ENCODE measurements at regions not wholly inside any gene's neighbourhood (a gene's known extent, or its start where the extent isn't known, plus 50 kb on each side); places are given as distances from the start of the nearest gene placed in this dataset.

DNA sequence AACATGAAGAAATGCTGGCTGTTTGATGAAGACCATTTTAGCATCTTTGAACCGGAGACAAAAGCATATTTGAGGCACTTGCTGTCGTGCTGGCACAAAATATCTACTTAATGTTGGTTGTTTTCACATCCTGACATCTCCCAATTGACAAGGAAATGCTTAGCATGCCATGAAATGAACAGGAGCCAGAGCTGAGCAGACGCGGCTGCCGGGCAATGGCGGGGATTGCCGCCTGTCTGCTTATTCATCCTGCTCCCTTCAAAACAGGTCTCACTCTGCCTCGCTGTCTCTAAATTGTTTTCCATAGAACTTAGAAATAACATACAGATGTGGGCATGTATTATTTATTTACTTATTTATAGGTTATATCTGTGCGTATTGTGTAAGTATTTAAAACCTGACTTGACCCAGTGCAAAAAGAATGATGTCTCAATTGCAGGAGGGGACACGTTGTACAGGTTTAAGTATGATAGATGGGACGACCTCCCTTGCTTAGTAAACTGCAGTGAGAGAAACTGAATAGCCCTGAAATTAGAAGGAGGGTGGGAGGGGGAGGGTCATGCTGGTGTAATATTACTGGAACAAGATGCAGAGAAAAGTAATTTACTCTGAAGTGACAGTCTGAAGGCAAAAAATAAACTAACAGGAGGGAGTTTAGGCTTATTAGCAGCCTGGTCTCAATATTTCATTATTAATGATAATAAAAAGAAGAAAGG lies 590.4 kb upstream of the PLXNA2 start:
- Histone ChIP-seq H3K27me3 (peaks cover 10% of the 10 kb centered on the region), H3K4me1 (peaks cover 0 to 5% (median 0%) of the 10 kb centered on the region in 3 donors), H3K4me3 (no peak overlapping the region), H3K9me3 (no peaks in the 10 kb centered on the region), H3K27ac (no peak overlapping the region), H3K36me3 (no peaks in the 10 kb centered on the region)
- no peak for ATAC-seq
- WGBS, 2 donors (ENCODE audit: low coverage in 1 of 2), result 10 to 13% methylated on average over 11 of the region's 11 CpGs
- no peak for TF ChIP-seq POLR2A (IDR thresholded peaks at IDR 0.05)
- TF ChIP-seq, protein P1, sequence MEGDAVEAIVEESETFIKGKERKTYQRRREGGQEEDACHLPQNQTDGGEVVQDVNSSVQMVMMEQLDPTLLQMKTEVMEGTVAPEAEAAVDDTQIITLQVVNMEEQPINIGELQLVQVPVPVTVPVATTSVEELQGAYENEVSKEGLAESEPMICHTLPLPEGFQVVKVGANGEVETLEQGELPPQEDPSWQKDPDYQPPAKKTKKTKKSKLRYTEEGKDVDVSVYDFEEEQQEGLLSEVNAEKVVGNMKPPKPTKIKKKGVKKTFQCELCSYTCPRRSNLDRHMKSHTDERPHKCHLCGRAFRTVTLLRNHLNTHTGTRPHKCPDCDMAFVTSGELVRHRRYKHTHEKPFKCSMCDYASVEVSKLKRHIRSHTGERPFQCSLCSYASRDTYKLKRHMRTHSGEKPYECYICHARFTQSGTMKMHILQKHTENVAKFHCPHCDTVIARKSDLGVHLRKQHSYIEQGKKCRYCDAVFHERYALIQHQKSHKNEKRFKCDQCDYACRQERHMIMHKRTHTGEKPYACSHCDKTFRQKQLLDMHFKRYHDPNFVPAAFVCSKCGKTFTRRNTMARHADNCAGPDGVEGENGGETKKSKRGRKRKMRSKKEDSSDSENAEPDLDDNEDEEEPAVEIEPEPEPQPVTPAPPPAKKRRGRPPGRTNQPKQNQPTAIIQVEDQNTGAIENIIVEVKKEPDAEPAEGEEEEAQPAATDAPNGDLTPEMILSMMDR (IDR thresholded peaks at IDR 0.05), result no peak
- no peak for TF ChIP-seq POLR2AphosphoS5 (IDR thresholded peaks at IDR 0.05)
- TF ChIP-seq EP300 (IDR thresholded peaks at IDR 0.05), result no peak

DNA sequence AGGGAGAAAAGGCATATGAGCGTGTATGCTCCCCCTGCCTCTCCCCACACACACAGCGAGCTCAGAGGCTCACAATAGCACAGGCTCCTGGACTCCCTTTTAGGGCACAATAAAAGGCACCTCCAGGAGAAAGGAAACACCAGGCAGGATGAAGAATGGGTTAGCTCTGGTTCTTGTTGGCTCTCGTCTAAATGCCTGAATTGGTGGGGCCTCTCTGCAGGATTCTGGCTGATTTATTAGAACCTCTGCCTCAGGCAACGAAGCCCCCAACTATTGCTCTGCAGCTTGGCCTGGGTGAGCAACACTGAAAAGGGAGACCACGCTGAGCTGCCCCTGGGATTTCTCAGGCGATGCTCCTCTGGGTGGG lies 590.9 kb upstream of the PLXNA2 start:
- peaks cover 0 to 5% (median 0%) of the 10 kb centered on the region in 3 donors for H3K4me1 ChIP-seq
- H3K9me3 ChIP-seq, result no peaks in the 10 kb centered on the region
- 47 to 49% methylated on average over 4 to 5 of the region's 6 CpGs for WGBS, 2 donors (ENCODE audit: low coverage in 1 of 2)
- no peak overlapping the region for H3K4me3 ChIP-seq
- no peak for TF ChIP-seq EP300 (IDR thresholded peaks at IDR 0.05)
- TF ChIP-seq, protein P1 (IDR thresholded peaks at IDR 0.05), result no peak
- TF ChIP-seq POLR2AphosphoS5 (IDR thresholded peaks at IDR 0.05), result no peak
- TF ChIP-seq POLR2A (IDR thresholded peaks at IDR 0.05), result no peak
- no peak for ATAC-seq
- no peaks in the 10 kb centered on the region for H3K36me3 ChIP-seq
- no peak overlapping the region for H3K27ac ChIP-seq
- H3K27me3 ChIP-seq, result peaks cover 10% of the 10 kb centered on the region

DNA sequence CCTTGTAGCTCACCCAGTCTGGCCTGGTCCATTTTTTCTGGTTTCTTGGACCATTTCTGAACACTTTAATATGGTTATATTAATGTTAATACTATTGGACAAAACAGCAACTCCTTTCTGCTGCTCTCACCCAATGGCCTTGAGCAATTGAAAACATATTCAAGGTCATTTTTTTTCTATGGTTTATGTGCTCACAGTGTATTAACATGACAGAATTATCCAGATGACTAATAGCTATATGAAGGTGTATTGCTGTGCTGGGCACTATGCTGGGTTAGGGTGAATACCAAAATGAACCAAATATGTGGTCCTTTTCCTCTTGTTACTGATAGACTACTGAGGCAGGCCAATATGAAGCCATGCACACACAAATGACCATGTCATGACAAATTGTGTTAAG lies 591.6 kb upstream of the PLXNA2 start:
- Histone ChIP-seq H3K27me3 (peaks cover 10% of the 10 kb centered on the region), H3K36me3 (no peaks in the 10 kb centered on the region), H3K27ac (no peak overlapping the region), H3K9me3 (no peaks in the 10 kb centered on the region), H3K4me3 (no peak overlapping the region), H3K4me1 (peaks cover 0 to 5% (median 0%) of the 10 kb centered on the region in 3 donors)
- no peak for ATAC-seq
- TF ChIP-seq POLR2A (IDR thresholded peaks at IDR 0.05), result no peak
- no peak for TF ChIP-seq EP300 (IDR thresholded peaks at IDR 0.05)
- TF ChIP-seq POLR2AphosphoS5 (IDR thresholded peaks at IDR 0.05), result no peak
- TF ChIP-seq, protein P1 (IDR thresholded peaks at IDR 0.05), result no peak

DNA sequence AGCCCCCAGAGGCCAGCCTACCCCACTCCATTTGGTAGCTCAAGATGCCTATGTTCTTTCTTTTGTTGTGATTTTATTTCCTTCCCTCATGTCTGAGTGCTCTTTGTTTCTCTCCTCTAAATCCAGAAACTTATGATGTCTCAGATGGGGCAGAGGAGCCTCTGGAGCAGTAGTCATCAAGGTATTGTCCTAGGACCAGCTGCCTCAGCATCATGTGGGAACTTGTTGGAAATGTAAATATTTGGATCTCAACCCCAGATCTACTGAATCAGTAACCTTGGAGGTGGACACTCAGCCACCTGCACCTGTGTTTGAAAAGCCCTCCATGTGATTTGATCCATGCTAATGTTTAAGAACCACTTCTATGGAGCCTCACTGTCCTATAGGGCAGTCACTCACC lies 593.1 kb upstream of the PLXNA2 start:
- Histone ChIP-seq H3K4me3 (no peak overlapping the region), H3K27me3 (peaks cover 19% of the 10 kb centered on the region), H3K27ac (no peak overlapping the region), H3K4me1 (peaks cover 0 to 5% (median 0%) of the 10 kb centered on the region in 3 donors), H3K36me3 (no peaks in the 10 kb centered on the region), H3K9me3 (no peaks in the 10 kb centered on the region)
- no peak for ATAC-seq
- TF ChIP-seq, protein P1 (IDR thresholded peaks at IDR 0.05), result no peak
- no peak for TF ChIP-seq EP300 (IDR thresholded peaks at IDR 0.05)
- no peak for TF ChIP-seq POLR2A (IDR thresholded peaks at IDR 0.05)
- no peak for TF ChIP-seq POLR2AphosphoS5 (IDR thresholded peaks at IDR 0.05)

DNA sequence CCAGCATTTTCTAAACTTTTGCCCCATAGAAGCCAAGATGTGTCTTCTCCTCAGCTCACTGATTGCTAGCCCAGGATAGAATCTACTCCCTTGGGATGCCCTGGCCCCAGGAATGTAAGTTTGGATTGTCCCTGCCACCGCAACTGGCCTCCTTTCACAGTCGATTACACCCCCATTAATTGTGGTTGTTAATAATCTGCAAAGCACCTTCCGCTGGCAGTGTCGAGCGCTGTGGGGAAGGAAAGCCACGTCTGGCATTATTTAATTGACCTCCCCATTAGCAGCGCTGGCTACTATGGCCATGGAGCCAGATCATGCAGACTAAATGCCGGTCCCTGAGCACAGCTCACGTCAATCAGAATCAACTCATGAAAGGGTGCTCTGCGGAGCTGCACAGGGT lies 597.3 kb upstream of the PLXNA2 start:
- Histone ChIP-seq H3K4me3 (no peak overlapping the region), H3K9me3 (no peaks in the 10 kb centered on the region), H3K36me3 (no peaks in the 10 kb centered on the region), H3K27ac (no peak overlapping the region), H3K4me1 (no peaks in the 10 kb centered on the region), H3K27me3 (peaks cover 13% of the 10 kb centered on the region)
- TF ChIP-seq POLR2A (IDR thresholded peaks at IDR 0.05), result no peak
- no peak for TF ChIP-seq POLR2AphosphoS5 (IDR thresholded peaks at IDR 0.05)
- no peak for TF ChIP-seq EP300 (IDR thresholded peaks at IDR 0.05)
- TF ChIP-seq, protein P1 (IDR thresholded peaks at IDR 0.05), result no peak
- ATAC-seq, result no peak
- 81 to 87% methylated on average over 6 to 8 of the region's 10 CpGs for WGBS, 2 donors (ENCODE audit: low coverage in 1 of 2)
